Loucy (cell line): ENCODE measurements at regions not wholly inside any gene's neighbourhood (a gene's known extent, or its start where the extent isn't known, plus 50 kb on each side); places are given as distances from the start of the nearest gene placed in this dataset.
A peak's percentile ranks its signal among the peaks of the same experiment; 100 is the strongest.

Source experiments
- H2AFZ ChIP-seq: fragments of 200-600 bp; sonication (generic); 2 replicates; pipeline ENCODE4 v1.6.0; 2016; ENCODE audit warnings: antibody characterized with exemption, mild to moderate bottlenecking, low read length, moderate library complexity
- H3F3A ChIP-seq: fragments of 200-600 bp; 2 replicates; pipeline ENCODE4 v1.6.0; 2016; ENCODE audit warnings: antibody characterized with exemption, low read depth, mild to moderate bottlenecking
- H3K27me3 ChIP-seq: fragments of 200-600 bp; sonication (generic); 2 replicates; pipeline ENCODE4 v1.6.1; 2014; ENCODE audit warnings: low read length, mild to moderate bottlenecking; ENCODE audit not compliant: insufficient read depth, poor library complexity, severe bottlenecking
- H3K36me3 ChIP-seq: fragments of 200-600 bp; sonication (generic); 2 replicates; pipeline ENCODE4 v1.6.1; 2016; ENCODE audit warnings: low read length; ENCODE audit not compliant: insufficient read depth
- H3K4me1 ChIP-seq: fragments of 200-600 bp; sonication (generic); 2 replicates; pipeline ENCODE4 v1.5.1; 2014; ENCODE audit warnings: low read length, mild to moderate bottlenecking; ENCODE audit not compliant: insufficient read depth, poor library complexity, severe bottlenecking
- H3K4me2 ChIP-seq: fragments of 200-600 bp; sonication (generic); 2 replicates; pipeline ENCODE4 v1.6.0; 2014; ENCODE audit warnings: antibody characterized with exemption, low read length, low read depth, mild to moderate bottlenecking; ENCODE audit not compliant: poor library complexity, severe bottlenecking
- H3K4me3 ChIP-seq: fragments of 200-600 bp; sonication (generic); 2 replicates; pipeline ENCODE4 v1.5.1; 2014; ENCODE audit warnings: low read length, mild to moderate bottlenecking, mixed read lengths; ENCODE audit not compliant: poor library complexity, severe bottlenecking
- H3K79me2 ChIP-seq: fragments of 200-600 bp; sonication (generic); 2 replicates; pipeline ENCODE4 v1.6.1; 2014; ENCODE audit warnings: low read length; ENCODE audit not compliant: insufficient read depth
- H3K9ac ChIP-seq: fragments of 200-600 bp; sonication (generic); 2 replicates; pipeline ENCODE4 v1.6.0; 2014; ENCODE audit warnings: mild to moderate bottlenecking, low read depth, low read length, moderate library complexity; ENCODE audit not compliant: poor library complexity, severe bottlenecking
- H3K9me2 ChIP-seq: fragments of 200-600 bp; sonication (generic); replicated peaks from 2 replicates; pipeline ENCODE4 v1.6.1; 2016; ENCODE audit warnings: low read depth, low read length, mixed read lengths
- H3K9me3 ChIP-seq: fragments of 200-600 bp; sonication (generic); 2 replicates; pipeline ENCODE4 v1.6.1; 2014; ENCODE audit warnings: mild to moderate bottlenecking, antibody characterized with exemption, low read length, low read depth; ENCODE audit not compliant: insufficient read depth
- H4K20me1 ChIP-seq: fragments of 200-600 bp; sonication (generic); 2 replicates; pipeline ENCODE4 v1.6.0; 2014; ENCODE audit warnings: antibody characterized with exemption, low read length, mild to moderate bottlenecking; ENCODE audit not compliant: insufficient read depth, poor library complexity, severe bottlenecking
- EZH2phosphoT487 ChIP-seq: fragments of 200-600 bp; IDR thresholded peaks from 2 replicates; pipeline ENCODE4 v1.6.1; 2018; ENCODE audit warnings: antibody characterized with exemption, mild to moderate bottlenecking, moderate library complexity, borderline replicate concordance
- TF ChIP-seq, protein P1 (sequence below): fragments of 200-600 bp; sonication (generic); conservative IDR thresholded peaks from 2 replicates; pipeline ENCODE4 v1.5.1; 2014; ENCODE audit warnings: mild to moderate bottlenecking, antibody characterized with exemption, low read length

DNA sequence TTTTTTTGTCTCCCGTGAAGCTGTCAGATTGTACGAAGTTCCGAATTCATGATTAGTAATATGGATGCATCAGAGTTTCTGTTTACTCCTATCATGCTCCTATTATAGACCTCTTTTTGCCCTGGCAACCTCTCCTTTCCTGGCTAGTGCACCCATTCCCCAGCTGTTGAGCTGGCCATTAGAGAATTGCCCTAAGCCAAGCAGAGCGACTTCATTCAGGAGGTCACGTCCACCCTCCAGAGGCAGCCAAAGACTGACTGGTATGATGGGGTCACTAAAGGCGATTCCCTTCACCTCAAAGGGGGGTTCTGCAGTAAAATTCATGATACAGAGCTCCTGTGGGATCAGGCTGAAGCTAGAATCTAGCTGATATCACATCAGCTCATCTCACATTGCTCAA is 351.9 kb downstream of the BTBD3 start:
- no peak overlapping the region for H3K4me3 ChIP-seq
- H3K9me2 ChIP-seq: no peaks in the 10 kb centered on the region
- no peaks in the 10 kb centered on the region for H3K4me1 ChIP-seq
- TF ChIP-seq, protein P1, sequence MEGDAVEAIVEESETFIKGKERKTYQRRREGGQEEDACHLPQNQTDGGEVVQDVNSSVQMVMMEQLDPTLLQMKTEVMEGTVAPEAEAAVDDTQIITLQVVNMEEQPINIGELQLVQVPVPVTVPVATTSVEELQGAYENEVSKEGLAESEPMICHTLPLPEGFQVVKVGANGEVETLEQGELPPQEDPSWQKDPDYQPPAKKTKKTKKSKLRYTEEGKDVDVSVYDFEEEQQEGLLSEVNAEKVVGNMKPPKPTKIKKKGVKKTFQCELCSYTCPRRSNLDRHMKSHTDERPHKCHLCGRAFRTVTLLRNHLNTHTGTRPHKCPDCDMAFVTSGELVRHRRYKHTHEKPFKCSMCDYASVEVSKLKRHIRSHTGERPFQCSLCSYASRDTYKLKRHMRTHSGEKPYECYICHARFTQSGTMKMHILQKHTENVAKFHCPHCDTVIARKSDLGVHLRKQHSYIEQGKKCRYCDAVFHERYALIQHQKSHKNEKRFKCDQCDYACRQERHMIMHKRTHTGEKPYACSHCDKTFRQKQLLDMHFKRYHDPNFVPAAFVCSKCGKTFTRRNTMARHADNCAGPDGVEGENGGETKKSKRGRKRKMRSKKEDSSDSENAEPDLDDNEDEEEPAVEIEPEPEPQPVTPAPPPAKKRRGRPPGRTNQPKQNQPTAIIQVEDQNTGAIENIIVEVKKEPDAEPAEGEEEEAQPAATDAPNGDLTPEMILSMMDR: no peak
- TF ChIP-seq EZH2phosphoT487: no peak
- no peaks in the 10 kb centered on the region for H3F3A ChIP-seq
- H3K79me2 ChIP-seq: no peaks in the 10 kb centered on the region
- no peak overlapping the region for H3K9ac ChIP-seq
- H3K4me2 ChIP-seq: no peak overlapping the region
- H3K9me3 ChIP-seq: no peaks in the 10 kb centered on the region
- no peak overlapping the region for H2AFZ ChIP-seq
- H3K27me3 ChIP-seq: no peaks in the 10 kb centered on the region
- no peaks in the 10 kb centered on the region for H4K20me1 ChIP-seq
- no peaks in the 10 kb centered on the region for H3K36me3 ChIP-seq

- Histone ChIP-seq H3K9me3 (no peaks in the 10 kb centered on the region), H3K9me2 (no peaks in the 10 kb centered on the region), H3K4me3 (no peak overlapping the region), H3K9ac (no peak overlapping the region), H3K27me3 (no peaks in the 10 kb centered on the region), H4K20me1 (no peaks in the 10 kb centered on the region), H3K36me3 (no peaks in the 10 kb centered on the region), H3K4me2 (no peak overlapping the region), H2AFZ (no peak overlapping the region), H3F3A (no peaks in the 10 kb centered on the region), H3K4me1 (peaks cover 2% of the 10 kb centered on the region), H3K79me2 (no peaks in the 10 kb centered on the region)
- TF ChIP-seq, protein P1: no peak
- TF ChIP-seq EZH2phosphoT487: no peak
These were observed 353.2 kb downstream of the BTBD3 start for GRCh38 chr20:12270863-12271262.

DNA sequence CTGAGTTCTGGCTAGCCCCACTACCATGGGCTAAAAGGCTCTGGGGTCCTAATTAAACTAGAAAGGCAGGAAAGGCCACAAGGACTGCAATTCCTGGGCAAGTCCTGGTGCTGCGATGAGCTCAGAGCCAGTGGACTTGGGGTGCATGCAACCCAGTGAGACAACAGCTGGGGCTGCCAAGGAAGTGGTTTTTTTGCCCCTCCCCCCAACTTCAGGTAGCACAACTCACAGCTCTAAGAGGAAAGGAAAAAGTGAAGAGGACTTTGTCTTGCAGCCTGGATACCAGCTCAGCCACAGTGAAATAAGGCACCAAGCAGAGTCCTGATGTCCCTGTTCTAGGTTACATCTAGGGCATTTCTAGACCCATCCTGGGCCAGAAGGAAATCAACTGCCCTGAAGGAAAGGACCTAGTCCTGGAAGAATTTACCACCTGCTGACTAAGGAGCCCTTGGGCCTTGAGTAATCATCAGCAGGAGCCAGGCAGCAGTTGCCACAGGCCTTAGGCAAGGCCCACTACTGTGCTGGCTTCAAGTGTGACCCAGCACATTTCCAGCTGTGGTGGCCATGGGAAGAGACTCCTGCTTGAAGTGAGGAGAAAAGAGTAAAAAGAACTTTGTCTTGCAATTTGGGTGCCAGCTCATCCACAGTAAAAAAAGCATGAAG is 358.4 kb downstream of the BTBD3 start:
- no peak overlapping the region for H3K9ac ChIP-seq
- H3K9me3 ChIP-seq: no peaks in the 10 kb centered on the region
- peaks cover 8% of the 10 kb centered on the region for H3K4me1 ChIP-seq
- no peaks in the 10 kb centered on the region for H3K9me2 ChIP-seq
- H2AFZ ChIP-seq: 0 out of 2 replicates have a peak overlapping the region, but pooled peaks have one; percentile 4
- no peaks in the 10 kb centered on the region for H3K36me3 ChIP-seq
- no peaks in the 10 kb centered on the region for H3K27me3 ChIP-seq
- no peak overlapping the region for H3K4me3 ChIP-seq
- H3F3A ChIP-seq: no peaks in the 10 kb centered on the region
- H4K20me1 ChIP-seq: no peaks in the 10 kb centered on the region
- TF ChIP-seq EZH2phosphoT487: no peak
- TF ChIP-seq, protein P1: no peak
- H3K4me2 ChIP-seq: peak overlapping the region; percentile 23
- H3K79me2 ChIP-seq: no peaks in the 10 kb centered on the region
